SK-N-SH (cell line): ENCODE measurements at regions not wholly inside any gene's neighbourhood (a gene's known extent, or its start where the extent isn't known, plus 50 kb on each side); places are given as distances from the start of the nearest gene placed in this dataset.

Experiments
- CTCF ChIA-PET: fragments of 300-600, 350-600 bp; formaldehyde crosslinking; extraction: SDS; loops from one replicate; lab custom pipeline; 2021; lab: Yijun Ruan, JAX
- POLR2A ChIA-PET: fragments of 350-600 bp; sonication (Branson Sonifier 250); formaldehyde crosslinking; extraction: SDS; loops from one replicate; lab custom pipeline; 2020; ENCODE audit warnings: antibody characterized with exemption, inconsistent platforms; lab: Yijun Ruan, JAX
- DNase-seq: peaks from one replicate; pipeline ENCODE4 v3.0.0; 2012
- H2AFZ ChIP-seq: fragments of 200-600 bp; sonication (generic); 2 replicates; pipeline ENCODE4 v1.8.1; 2016; ENCODE audit warnings: antibody characterized with exemption, mild to moderate bottlenecking, low read depth
- H3F3A ChIP-seq: fragments of 200-600 bp; sonication (generic); replicated peaks from 2 replicates; pipeline ENCODE3; 2016; ENCODE audit warnings: antibody characterized with exemption, mild to moderate bottlenecking; ENCODE audit not compliant: insufficient read depth
- H3K27ac ChIP-seq, 2 experiments: fragments of 200-500 bp in 1 of 2; fragments of 200-600 bp in 1 of 2; sonication (Bioruptor generic) in 1 of 2; sonication (generic), shearing (Covaris generic) in 1 of 2; 2 replicates each; pipeline versions ENCODE4 v1.5.1 to v1.6.1; 2014 to 2016; ENCODE audit warnings: low read depth in 2 of 2, inconsistent platforms in 1 of 2, low read length in 1 of 2, mild to moderate bottlenecking in 1 of 2, mixed read lengths in 1 of 2
- H3K27me3 ChIP-seq: fragments of 200-600 bp; sonication (generic), shearing (Covaris generic); 2 replicates; pipeline ENCODE4 v1.6.1; 2016; ENCODE audit warnings: mixed run types; ENCODE audit not compliant: insufficient read depth
- H3K36me3 ChIP-seq, 2 experiments: fragments of 200-500 bp in 1 of 2; fragments of 200-600 bp in 1 of 2; sonication (Bioruptor generic) in 1 of 2; sonication (generic) in 1 of 2; replicated peaks in 1 of 2; 2 replicates each; pipeline versions ENCODE3 to v1.5.1; 2014 to 2016; ENCODE audit warnings: low read length in 1 of 2, mild to moderate bottlenecking in 1 of 2; ENCODE audit not compliant: insufficient read depth in 2 of 2, control insufficient read depth in 1 of 2
- H3K4me1 ChIP-seq, 2 experiments: fragments of 200-500 bp in 1 of 2; fragments of 200-600 bp in 1 of 2; sonication (Bioruptor generic) in 1 of 2; sonication (generic), shearing (Covaris generic) in 1 of 2; 2 replicates each; pipeline versions ENCODE4 v1.5.1 to v1.6.1; 2014 to 2016; ENCODE audit warnings: low read depth in 1 of 2, low read length in 1 of 2, mixed run types in 1 of 2; ENCODE audit not compliant: insufficient read depth in 2 of 2, control insufficient read depth in 1 of 2
- H3K4me2 ChIP-seq: fragments of 200-600 bp; sonication (generic), shearing (Covaris generic); 2 replicates; pipeline ENCODE4 v1.6.1; 2017; ENCODE audit warnings: mixed run types
- H3K4me3 ChIP-seq, 2 experiments: fragments of 200-500 bp in 1 of 2; fragments of 200-600 bp in 1 of 2; sonication (Bioruptor generic) in 1 of 2; sonication (generic), shearing (Covaris generic) in 1 of 2; 2 replicates each; pipeline versions ENCODE4 v1.5.1 to v1.8.1; 2014 to 2016; ENCODE audit warnings: low read depth in 2 of 2, inconsistent platforms in 1 of 2, low read length in 1 of 2, mild to moderate bottlenecking in 1 of 2, mixed read lengths in 1 of 2, moderate library complexity in 1 of 2
- H3K79me2 ChIP-seq: fragments of 200-600 bp; sonication (generic); 2 replicates; pipeline ENCODE4 v1.8.1; 2017; ENCODE audit warnings: mild to moderate bottlenecking; ENCODE audit not compliant: insufficient read depth
- H3K9ac ChIP-seq: fragments of 200-600 bp; sonication (generic); 2 replicates; pipeline ENCODE4 v1.6.1; 2017; ENCODE audit warnings: mixed run types
- H3K9me2 ChIP-seq: fragments of 200-600 bp; sonication (generic); 2 replicates; pipeline ENCODE4 v1.6.1; 2017; ENCODE audit warnings: mixed run types
- H3K9me3 ChIP-seq: fragments of 200-600 bp; sonication (generic); 2 replicates; pipeline ENCODE4 v1.6.1; 2017; ENCODE audit warnings: mixed run types, mild to moderate bottlenecking, moderate library complexity
- H4K20me1 ChIP-seq: fragments of 200-600 bp; sonication (generic); 2 replicates; pipeline ENCODE4 v1.6.1; 2017; ENCODE audit warnings: mild to moderate bottlenecking, mixed run types; ENCODE audit not compliant: insufficient read depth
- ELF1 ChIP-seq: IDR thresholded peaks from 2 replicates; pipeline ENCODE4 v1.4.0; 2012
- EZH2phosphoT487 ChIP-seq: fragments of 200-600 bp; sonication (generic); IDR thresholded peaks from 2 replicates; pipeline ENCODE4 v1.6.1; 2017; ENCODE audit warnings: low read depth, mixed run types, mild to moderate bottlenecking, antibody characterized with exemption, moderate library complexity, borderline replicate concordance
- MXI1 ChIP-seq: IDR thresholded peaks from 2 replicates; pipeline ENCODE4 v1.6.1; 2012; ENCODE audit warnings: mild to moderate bottlenecking, low read depth, low read length, improper control_type of control experiment
- NRF1 ChIP-seq: IDR thresholded peaks from 2 replicates; pipeline ENCODE4 v1.6.1; 2012; ENCODE audit warnings: low read depth, mild to moderate bottlenecking, low read length
- POLR2AphosphoS5 ChIP-seq: IDR thresholded peaks from 2 replicates; pipeline ENCODE4 v1.6.1; 2012; ENCODE audit warnings: low read depth, low read length
- RCOR1 ChIP-seq: fragments of 150-350 bp; IDR thresholded peaks from 2 replicates; pipeline ENCODE4 v1.6.1; 2017; ENCODE audit warnings: antibody characterized with exemption, low read length
- RFX5 ChIP-seq: IDR thresholded peaks from 2 replicates; pipeline ENCODE4 v1.6.1; 2012; ENCODE audit warnings: mild to moderate bottlenecking, improper control_type of control experiment, low read length
- RXRA ChIP-seq: IDR thresholded peaks from 2 replicates; pipeline ENCODE4 v1.4.0; 2012; ENCODE audit warnings: low read depth, mild to moderate bottlenecking, borderline replicate concordance
- TCF12 ChIP-seq: IDR thresholded peaks from 2 replicates; pipeline ENCODE4 v1.4.0; 2012
- YY1 ChIP-seq: IDR thresholded peaks from 2 replicates; pipeline ENCODE4 v1.4.0; 2012; ENCODE audit warnings: low read depth, mild to moderate bottlenecking
- WGBS: methylation state at CpG from one replicate; pipeline ENCODE4 v1.1.6; 2017; ENCODE audit warnings: low lambda C conversion rate; 5-methylcytosine and 5-hydroxymethylcytosine counted together
- TF ChIP-seq, protein P1 (sequence below): IDR thresholded peaks from 2 replicates; pipeline ENCODE4 v1.4.0; 2012; ENCODE audit warnings: low read depth, borderline replicate concordance
- TF ChIP-seq, protein P2 (sequence below): fragments of 200-600 bp; sonication (generic); IDR thresholded peaks from 2 replicates; pipeline ENCODE4 v1.6.1; 2017; ENCODE audit warnings: antibody characterized with exemption, mild to moderate bottlenecking, moderate library complexity
- TF ChIP-seq, protein P3 (sequence below): IDR thresholded peaks from 2 replicates; pipeline ENCODE4 v1.4.0; 2012; ENCODE audit warnings: low read depth
- TF ChIP-seq, protein P4 (sequence below): IDR thresholded peaks from 2 replicates; pipeline ENCODE4; 2012

DNA sequence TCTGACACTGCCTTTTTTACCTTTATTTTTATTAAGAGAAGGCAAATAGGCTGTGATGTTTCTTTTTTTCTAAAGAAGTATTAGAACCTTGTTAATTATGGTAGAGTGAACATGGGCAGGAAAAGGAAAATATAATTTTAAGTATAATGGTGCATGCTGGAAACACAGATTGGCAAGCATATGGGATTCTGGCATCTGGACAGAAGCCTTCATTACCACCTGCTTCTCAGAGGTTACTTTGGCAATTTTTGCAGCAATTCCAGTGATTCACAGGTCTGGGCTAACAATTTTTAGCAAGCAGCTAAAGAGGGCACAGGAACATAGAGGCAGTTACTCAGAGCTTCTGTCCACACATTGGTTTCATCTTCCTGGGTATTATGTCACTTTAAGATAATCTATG, 258.3 kb downstream of the DIPK2A start:
- H3K27ac ChIP-seq: no peak overlapping the region
- CTCF ChIA-PET: no interaction called here
- TF ChIP-seq, protein P1, sequence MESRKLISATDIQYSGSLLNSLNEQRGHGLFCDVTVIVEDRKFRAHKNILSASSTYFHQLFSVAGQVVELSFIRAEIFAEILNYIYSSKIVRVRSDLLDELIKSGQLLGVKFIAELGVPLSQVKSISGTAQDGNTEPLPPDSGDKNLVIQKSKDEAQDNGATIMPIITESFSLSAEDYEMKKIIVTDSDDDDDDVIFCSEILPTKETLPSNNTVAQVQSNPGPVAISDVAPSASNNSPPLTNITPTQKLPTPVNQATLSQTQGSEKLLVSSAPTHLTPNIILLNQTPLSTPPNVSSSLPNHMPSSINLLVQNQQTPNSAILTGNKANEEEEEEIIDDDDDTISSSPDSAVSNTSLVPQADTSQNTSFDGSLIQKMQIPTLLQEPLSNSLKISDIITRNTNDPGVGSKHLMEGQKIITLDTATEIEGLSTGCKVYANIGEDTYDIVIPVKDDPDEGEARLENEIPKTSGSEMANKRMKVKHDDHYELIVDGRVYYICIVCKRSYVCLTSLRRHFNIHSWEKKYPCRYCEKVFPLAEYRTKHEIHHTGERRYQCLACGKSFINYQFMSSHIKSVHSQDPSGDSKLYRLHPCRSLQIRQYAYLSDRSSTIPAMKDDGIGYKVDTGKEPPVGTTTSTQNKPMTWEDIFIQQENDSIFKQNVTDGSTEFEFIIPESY: no peak
- no peak for TF ChIP-seq TCF12
- no peak for TF ChIP-seq RCOR1
- no peak for TF ChIP-seq EZH2phosphoT487
- TF ChIP-seq, protein P2, sequence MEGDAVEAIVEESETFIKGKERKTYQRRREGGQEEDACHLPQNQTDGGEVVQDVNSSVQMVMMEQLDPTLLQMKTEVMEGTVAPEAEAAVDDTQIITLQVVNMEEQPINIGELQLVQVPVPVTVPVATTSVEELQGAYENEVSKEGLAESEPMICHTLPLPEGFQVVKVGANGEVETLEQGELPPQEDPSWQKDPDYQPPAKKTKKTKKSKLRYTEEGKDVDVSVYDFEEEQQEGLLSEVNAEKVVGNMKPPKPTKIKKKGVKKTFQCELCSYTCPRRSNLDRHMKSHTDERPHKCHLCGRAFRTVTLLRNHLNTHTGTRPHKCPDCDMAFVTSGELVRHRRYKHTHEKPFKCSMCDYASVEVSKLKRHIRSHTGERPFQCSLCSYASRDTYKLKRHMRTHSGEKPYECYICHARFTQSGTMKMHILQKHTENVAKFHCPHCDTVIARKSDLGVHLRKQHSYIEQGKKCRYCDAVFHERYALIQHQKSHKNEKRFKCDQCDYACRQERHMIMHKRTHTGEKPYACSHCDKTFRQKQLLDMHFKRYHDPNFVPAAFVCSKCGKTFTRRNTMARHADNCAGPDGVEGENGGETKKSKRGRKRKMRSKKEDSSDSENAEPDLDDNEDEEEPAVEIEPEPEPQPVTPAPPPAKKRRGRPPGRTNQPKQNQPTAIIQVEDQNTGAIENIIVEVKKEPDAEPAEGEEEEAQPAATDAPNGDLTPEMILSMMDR: no peak
- no peak for TF ChIP-seq RXRA
- TF ChIP-seq, protein P3, sequence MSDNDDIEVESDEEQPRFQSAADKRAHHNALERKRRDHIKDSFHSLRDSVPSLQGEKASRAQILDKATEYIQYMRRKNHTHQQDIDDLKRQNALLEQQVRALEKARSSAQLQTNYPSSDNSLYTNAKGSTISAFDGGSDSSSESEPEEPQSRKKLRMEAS: no peak
- no peak for TF ChIP-seq YY1
- TF ChIP-seq, protein P4, sequence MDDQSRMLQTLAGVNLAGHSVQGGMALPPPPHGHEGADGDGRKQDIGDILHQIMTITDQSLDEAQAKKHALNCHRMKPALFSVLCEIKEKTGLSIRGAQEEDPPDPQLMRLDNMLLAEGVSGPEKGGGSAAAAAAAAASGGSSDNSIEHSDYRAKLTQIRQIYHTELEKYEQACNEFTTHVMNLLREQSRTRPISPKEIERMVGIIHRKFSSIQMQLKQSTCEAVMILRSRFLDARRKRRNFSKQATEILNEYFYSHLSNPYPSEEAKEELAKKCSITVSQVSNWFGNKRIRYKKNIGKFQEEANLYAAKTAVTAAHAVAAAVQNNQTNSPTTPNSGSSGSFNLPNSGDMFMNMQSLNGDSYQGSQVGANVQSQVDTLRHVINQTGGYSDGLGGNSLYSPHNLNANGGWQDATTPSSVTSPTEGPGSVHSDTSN: no peak
- no peak for TF ChIP-seq POLR2AphosphoS5
- TF ChIP-seq NRF1: no peak
- TF ChIP-seq ELF1: no peak
- no peak for TF ChIP-seq RFX5
- no peak for TF ChIP-seq MXI1
- TF ChIP-seq, all 33 proteins: peak for 0
- POLR2A ChIA-PET: no interaction called here
- Histone ChIP-seq H3K9me2 (no peaks in the 10 kb centered on the region), H3K9ac (no peak overlapping the region), H3K9me3 (no peaks in the 10 kb centered on the region), H2AFZ (no peak overlapping the region), H4K20me1 (no peaks in the 10 kb centered on the region), H3K4me3 (no peak overlapping the region), H3K4me1 (no peaks in the 10 kb centered on the region), H3K27me3 (no peaks in the 10 kb centered on the region), H3K4me2 (no peak overlapping the region), H3K36me3 (no peaks in the 10 kb centered on the region), H3F3A (no peaks in the 10 kb centered on the region), H3K79me2 (no peaks in the 10 kb centered on the region)
- no peak for DNase-seq

DNA sequence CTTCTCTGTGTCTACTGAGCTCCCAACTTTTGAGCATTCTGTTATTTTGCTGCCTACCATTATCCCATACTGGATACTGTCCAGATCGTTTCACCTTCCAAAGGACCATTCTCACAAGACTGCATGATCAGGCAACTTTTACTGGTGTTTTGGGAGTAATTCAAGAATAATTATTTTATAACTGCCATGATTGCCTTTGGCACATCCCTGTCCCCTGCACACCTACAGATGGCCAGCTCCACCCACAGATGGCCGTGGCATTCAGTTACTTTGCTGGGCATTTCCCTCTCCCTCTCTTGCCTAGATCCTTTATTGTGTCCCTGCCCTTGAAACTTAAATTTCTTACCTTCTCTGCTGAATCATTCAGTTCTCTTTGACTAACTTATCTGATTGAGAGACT, 263.9 kb downstream of the DIPK2A start:
- TF ChIP-seq ELF1: no peak
- TF ChIP-seq, protein P1: no peak
- TF ChIP-seq, protein P4: no peak
- Histone ChIP-seq H3K27me3 (no peaks in the 10 kb centered on the region), H3K4me1 (no peaks in the 10 kb centered on the region), H3K9ac (no peak overlapping the region), H2AFZ (no peak overlapping the region), H4K20me1 (no peaks in the 10 kb centered on the region), H3K27ac (no peak overlapping the region), H3K79me2 (no peaks in the 10 kb centered on the region), H3F3A (no peaks in the 10 kb centered on the region), H3K4me2 (no peak overlapping the region), H3K36me3 (no peaks in the 10 kb centered on the region), H3K4me3 (no peak overlapping the region), H3K9me2 (no peaks in the 10 kb centered on the region), H3K9me3 (no peaks in the 10 kb centered on the region)
- DNase-seq: no peak
- ChIA-PET CTCF (no interaction called here), POLR2A (no interaction called here)
- WGBS: 1% methylated on average over 2 of the region's 2 CpGs
